Esophagus (tissue), 2 donors: ENCODE measurements at regions not wholly inside any gene's neighbourhood (a gene's known extent, or its start where the extent isn't known, plus 50 kb on each side); places are given as distances from the start of the nearest gene placed in this dataset.
"Not testable (repeated sequence)": the region's sequence is repeated elsewhere in the genome, so short reads cannot be mapped to it uniquely, and the experiment has no call there.

Experiments
- H3K27ac ChIP-seq, 2 donors: one replicate each; pipeline ENCODE4 v1.5.1; 2013; ENCODE audit warnings: low read depth in 2 of 2, mild to moderate bottlenecking in 2 of 2, inconsistent platforms in 1 of 2, low read length in 1 of 2, moderate library complexity in 1 of 2
- H3K27me3 ChIP-seq, 2 donors: one replicate each; pipeline ENCODE4 v1.6.1; 2013; ENCODE audit warnings: low read length in 2 of 2, control low read depth in 1 of 2, mild to moderate bottlenecking in 1 of 2; ENCODE audit not compliant: insufficient read depth in 2 of 2, control insufficient read depth in 1 of 2
- H3K36me3 ChIP-seq, 2 donors: one replicate each; pipeline ENCODE4 v1.6.1; 2013; ENCODE audit warnings: low read length in 1 of 2; ENCODE audit not compliant: control insufficient read depth in 2 of 2, insufficient read depth in 2 of 2
- H3K4me1 ChIP-seq, 2 donors: one replicate each; pipeline ENCODE4 v1.6.1; 2013; ENCODE audit warnings: low read length in 1 of 2; ENCODE audit not compliant: control insufficient read depth in 2 of 2, insufficient read depth in 2 of 2
- H3K4me3 ChIP-seq, 2 donors: one replicate each; pipeline ENCODE4 v1.5.1; 2013; ENCODE audit warnings: low read length in 2 of 2, mild to moderate bottlenecking in 2 of 2, low read depth in 1 of 2, moderate library complexity in 1 of 2
- H3K9me3 ChIP-seq, 2 donors: one replicate each; pipeline ENCODE4 v1.6.1; 2013; ENCODE audit warnings: mild to moderate bottlenecking in 2 of 2, low read depth in 1 of 2, low read length in 1 of 2, moderate library complexity in 1 of 2; ENCODE audit not compliant: control insufficient read depth in 2 of 2, insufficient read depth in 1 of 2
- WGBS, 2 donors: extraction: QIAGEN DNeasy Blood & Tissue Kit; methylation state at CpG; one replicate each; pipeline ENCODE4 v1.1.7; 2013; 5-methylcytosine and 5-hydroxymethylcytosine counted together
- donor health status: healthy with polysubstance abuse.
- donor health status: Bipolar disorder and iron deficiency.

GRCh38 chr13:104954210-104954609, 1581.3 kb downstream of the EFNB2 start:
- Histone ChIP-seq H3K36me3 (no peaks in the 10 kb centered on the region), H3K4me3 (no peak overlapping the region), H3K27me3 (no peaks in the 10 kb centered on the region), H3K4me1 (no peaks in the 10 kb centered on the region), H3K9me3 (no peaks in the 10 kb centered on the region), H3K27ac (no peak overlapping the region)
- 56 to 77% methylated on average over 2 of the region's 2 CpGs for WGBS, 2 donors

GRCh38 chr13:104953588-104953987, 1581.9 kb downstream of the EFNB2 start:
- H3K4me1 ChIP-seq, result no peaks in the 10 kb centered on the region
- no peak overlapping the region for H3K4me3 ChIP-seq
- 60 to 61% methylated on average over 2 of the region's 2 CpGs for WGBS, 2 donors
- no peak overlapping the region for H3K27ac ChIP-seq
- no peaks in the 10 kb centered on the region for H3K9me3 ChIP-seq
- no peaks in the 10 kb centered on the region for H3K27me3 ChIP-seq
- no peaks in the 10 kb centered on the region for H3K36me3 ChIP-seq

- Histone ChIP-seq H3K27ac (no peak overlapping the region), H3K4me3 (no peak overlapping the region), H3K36me3 (no peaks in the 10 kb centered on the region), H3K4me1 (no peaks in the 10 kb centered on the region), H3K9me3 (no peaks in the 10 kb centered on the region), H3K27me3 (no peaks in the 10 kb centered on the region)
- 82 to 84% methylated on average over 9 of the region's 9 CpGs for WGBS, 2 donors
These were observed 1585.4 kb downstream of the EFNB2 start for GRCh38 chr13:104949840-104950740.

GRCh38 chr13:104944176-104944575, 1591.3 kb downstream of the EFNB2 start:
- Histone ChIP-seq H3K4me1 (no peaks in the 10 kb centered on the region), H3K27ac (no peak overlapping the region), H3K4me3 (no peak overlapping the region), H3K27me3 (no peaks in the 10 kb centered on the region), H3K9me3 (no peaks in the 10 kb centered on the region), H3K36me3 (no peaks in the 10 kb centered on the region)
- WGBS, 2 donors, result 62 to 74% methylated on average over 2 of the region's 2 CpGs

GRCh38 chr13:104943331-104943730, 1592.1 kb downstream of the EFNB2 start:
- Histone ChIP-seq H3K9me3 (no peaks in the 10 kb centered on the region), H3K27ac (no peak overlapping the region)
- WGBS, 2 donors, result 69 to 72% methylated on average over 3 of the region's 3 CpGs

GRCh38 chr13:104937881-104938280, 1597.6 kb downstream of the EFNB2 start:
- H3K9me3 ChIP-seq, result no peaks in the 10 kb centered on the region
- H3K27ac ChIP-seq, result no peak overlapping the region
- 84% methylated on average over 7 of the region's 7 CpGs for WGBS, 2 donors
- no peaks in the 10 kb centered on the region for H3K27me3 ChIP-seq
- H3K4me3 ChIP-seq, result no peak overlapping the region
- no peaks in the 10 kb centered on the region for H3K36me3 ChIP-seq
- no peaks in the 10 kb centered on the region for H3K4me1 ChIP-seq

More at GRCh38 chr13:104943331-104943730, 1592.1 kb downstream of the EFNB2 start:
- Histone ChIP-seq H3K36me3 (no peaks in the 10 kb centered on the region), H3K4me3 (no peak overlapping the region), H3K4me1 (no peaks in the 10 kb centered on the region), H3K27me3 (no peaks in the 10 kb centered on the region)

GRCh38 chr13:104936304-104936703, 1599.2 kb downstream of the EFNB2 start:
- Histone ChIP-seq H3K4me1 (no peaks in the 10 kb centered on the region), H3K27me3 (no peaks in the 10 kb centered on the region), H3K27ac (no peak overlapping the region), H3K4me3 (no peak overlapping the region), H3K9me3 (no peaks in the 10 kb centered on the region), H3K36me3 (no peaks in the 10 kb centered on the region)
- WGBS, 2 donors, result 49 to 53% methylated on average over 2 of the region's 2 CpGs

GRCh38 chr13:104920513-104920912, 1614.9 kb downstream of the EFNB2 start:
- not testable (repeated sequence) for H3K4me1 ChIP-seq, H3K4me3 ChIP-seq, H3K36me3 ChIP-seq, H3K27me3 ChIP-seq, H3K27ac ChIP-seq, H3K9me3 ChIP-seq
- 90 to 93% methylated on average over 1 of the region's 1 CpG for WGBS, 2 donors

- no peaks in the 10 kb centered on the region for H3K36me3 ChIP-seq
- no peak overlapping the region for H3K27ac ChIP-seq
- H3K4me1 ChIP-seq, result no peaks in the 10 kb centered on the region
- no peaks in the 10 kb centered on the region for H3K9me3 ChIP-seq
- H3K4me3 ChIP-seq, result no peak overlapping the region
- 85 to 87% methylated on average over 4 of the region's 4 CpGs for WGBS, 2 donors
- H3K27me3 ChIP-seq, result no peaks in the 10 kb centered on the region
These were observed 1615.4 kb downstream of the EFNB2 start for GRCh38 chr13:104920091-104920490.
